HCT116 (cell line): ENCODE measurements at regions not wholly inside any gene's neighbourhood (a gene's known extent, or its start where the extent isn't known, plus 50 kb on each side); places are given as distances from the start of the nearest gene placed in this dataset.

Experiments
- CTCF ChIP-seq, 3 experiments: fragments of 200-600 bp in 1 of 3; sonication (generic) in 1 of 3; IDR thresholded peaks in 2 of 3; conservative IDR thresholded peaks in 1 of 3; 2 replicates each; pipeline ENCODE4 v1.5.1; 2012 to 2017; ENCODE audit warnings: low read depth in 2 of 3, low read length in 2 of 3, antibody characterized with exemption in 1 of 3, borderline replicate concordance in 1 of 3, control low read depth in 1 of 3, mild to moderate bottlenecking in 1 of 3, mixed read lengths in 1 of 3, mixed run types in 1 of 3, moderate library complexity in 1 of 3; ENCODE audit not compliant: insufficient read depth in 1 of 3
- EGR1 ChIP-seq: IDR thresholded peaks from 2 replicates; pipeline ENCODE4 v1.6.1; 2012; ENCODE audit warnings: low read depth
- ELF1 ChIP-seq: IDR thresholded peaks from 2 replicates; pipeline ENCODE4 v1.6.1; 2012; ENCODE audit warnings: low read depth, borderline replicate concordance
- EZH2 ChIP-seq: fragments of 200-600 bp; sonication (generic); IDR thresholded peaks from 2 replicates; pipeline ENCODE4 v1.6.1; 2017; ENCODE audit warnings: antibody characterized with exemption, mixed run types
- FOSL1 ChIP-seq: IDR thresholded peaks from 2 replicates; pipeline ENCODE4 v1.6.1; 2012; ENCODE audit warnings: low read depth
- MAX ChIP-seq: IDR thresholded peaks from 2 replicates; pipeline ENCODE4 v1.6.1; 2012
- POLR2A ChIP-seq: IDR thresholded peaks from 2 replicates; pipeline ENCODE4 v1.7.0; 2011; ENCODE audit warnings: borderline replicate concordance; ENCODE audit not compliant: insufficient read depth, insufficient read length; ENCODE audit errors: extremely low read depth
- POLR2AphosphoS5 ChIP-seq: IDR thresholded peaks from 2 replicates; pipeline ENCODE4 v1.6.1; 2011; ENCODE audit warnings: mild to moderate bottlenecking, low read depth, low read length, moderate library complexity
- SP1 ChIP-seq: IDR thresholded peaks from 2 replicates; pipeline ENCODE4 v1.6.1; 2012; ENCODE audit warnings: low read depth
- SRF ChIP-seq: IDR thresholded peaks from 2 replicates; pipeline ENCODE4 v1.6.1; 2012; ENCODE audit warnings: low read depth
- ZBTB33 ChIP-seq: IDR thresholded peaks from 2 replicates; pipeline ENCODE4 v1.6.1; 2011; ENCODE audit warnings: mild to moderate bottlenecking, low read length, moderate library complexity; ENCODE audit not compliant: insufficient replicate concordance; ENCODE audit errors: extremely low read depth

GRCh38 chr18:40932862-40933261, 1022.2 kb upstream of the PIK3C3 start:
- no peak for TF ChIP-seq POLR2AphosphoS5
- TF ChIP-seq CTCF (IDR thresholded peaks at IDR 0.05 in 2 of 3, conservative IDR thresholded peaks at IDR 0.05 in 1 of 3; ENCODE audit: borderline replicate concordance in 1 of 3, insufficient read depth in 1 of 3, low read depth in 2 of 3, low read length in 2 of 3): no peak
- TF ChIP-seq EZH2: no peak
- TF ChIP-seq ZBTB33: no peak
- no peak for TF ChIP-seq ELF1
- no peak for TF ChIP-seq FOSL1
- no peak for TF ChIP-seq EGR1
- no peak for TF ChIP-seq SRF
- no peak for TF ChIP-seq SP1
- TF ChIP-seq MAX: no peak
- TF ChIP-seq POLR2A: no peak
